NCI-H748 treated with DMSO at 0.1 percent for 48 hours (cell line): ENCODE measurements at regions not wholly inside any gene's neighbourhood (a gene's known extent, or its start where the extent isn't known, plus 50 kb on each side); places are given as distances from the start of the nearest gene placed in this dataset.
A peak's percentile ranks its signal among the peaks of the same experiment; 100 is the strongest.

ENCODE experiments used
- DNase-seq: peaks from one replicate; lab custom pipeline; 2025; lab: John Stamatoyannopoulos, UW

- DNase-seq, result no peak
These were observed 483.1 kb downstream of the RPS24 start for GRCh38 chr10:78516756-78517155.

- DNase-seq, result no peak
These were observed 484.6 kb downstream of the RPS24 start for GRCh38 chr10:78518224-78518623.

GRCh38 chr10:78520737-78521430 lies 487.2 kb downstream of the RPS24 start:
- no peak for DNase-seq

GRCh38 chr10:78523453-78523852 lies 489.8 kb downstream of the RPS24 start:
- DNase-seq, result no peak

DNA sequence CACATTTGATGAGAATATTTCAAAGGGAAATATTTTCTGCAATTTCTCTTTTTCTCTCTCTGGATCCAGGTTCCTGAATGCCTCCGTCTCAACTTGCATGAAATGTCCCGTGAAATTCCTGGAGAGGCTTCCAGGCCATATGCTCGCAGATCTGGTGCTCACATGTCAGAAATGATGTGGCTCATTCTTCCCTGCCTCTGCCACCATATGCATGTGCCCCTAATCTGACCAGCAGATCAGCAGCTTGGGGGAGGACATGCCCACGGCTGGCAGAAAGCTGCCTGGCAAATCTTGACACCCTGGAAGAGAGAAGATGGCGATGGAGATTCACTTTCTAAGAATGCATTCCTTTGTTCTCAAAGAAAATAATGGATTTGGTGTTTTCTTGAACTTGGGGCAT lies 490.7 kb downstream of the RPS24 start:
- DNase-seq, result no peak

DNA sequence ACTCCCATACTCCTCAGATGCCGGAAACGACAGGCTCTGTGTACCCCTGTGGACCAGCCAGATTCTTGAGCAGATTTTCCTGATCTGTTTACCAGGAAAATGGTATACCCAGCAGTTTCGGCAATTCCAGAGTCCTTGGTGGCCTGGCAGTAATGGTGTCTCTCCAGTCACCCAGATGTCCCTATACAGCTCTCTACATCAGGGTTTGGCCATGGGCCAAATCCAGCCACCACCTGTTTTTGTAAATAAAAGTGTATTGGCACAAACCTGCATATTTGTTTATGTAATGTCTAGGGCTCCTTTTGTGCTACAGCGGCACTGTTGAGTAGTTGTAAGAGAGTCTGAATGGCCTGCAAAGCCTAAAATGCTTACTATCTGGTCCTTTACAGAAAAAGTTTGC lies 491.3 kb downstream of the RPS24 start:
- peak; percentile 26 for DNase-seq

GRCh38 chr10:78526347-78526746 lies 492.7 kb downstream of the RPS24 start:
- DNase-seq, result no peak

- no peak for DNase-seq
These were observed 493.6 kb downstream of the RPS24 start for GRCh38 chr10:78527296-78527695.

DNA sequence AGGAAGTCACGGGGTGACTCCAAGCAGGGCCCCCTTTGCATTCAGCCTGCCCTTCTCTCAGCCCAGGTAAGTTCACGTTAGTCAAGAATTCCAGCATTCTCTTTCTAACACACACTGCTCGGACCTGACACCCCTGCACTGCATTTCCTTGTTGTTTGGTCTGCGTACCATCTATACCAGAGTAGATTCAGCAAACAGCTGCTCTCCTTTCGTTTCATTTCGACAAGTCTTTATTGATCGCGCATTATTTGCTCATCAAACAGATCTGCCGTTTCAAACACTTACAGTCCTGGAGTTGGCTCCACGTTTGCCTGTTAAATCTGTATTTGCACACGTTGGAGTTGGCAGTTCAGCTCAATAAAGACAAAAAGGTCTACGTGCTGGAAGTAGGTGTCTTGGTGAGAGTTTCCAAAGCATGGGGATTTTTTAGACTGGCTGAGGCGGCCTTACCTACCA lies 495.1 kb downstream of the RPS24 start:
- peak; percentile 86 for DNase-seq

DNA sequence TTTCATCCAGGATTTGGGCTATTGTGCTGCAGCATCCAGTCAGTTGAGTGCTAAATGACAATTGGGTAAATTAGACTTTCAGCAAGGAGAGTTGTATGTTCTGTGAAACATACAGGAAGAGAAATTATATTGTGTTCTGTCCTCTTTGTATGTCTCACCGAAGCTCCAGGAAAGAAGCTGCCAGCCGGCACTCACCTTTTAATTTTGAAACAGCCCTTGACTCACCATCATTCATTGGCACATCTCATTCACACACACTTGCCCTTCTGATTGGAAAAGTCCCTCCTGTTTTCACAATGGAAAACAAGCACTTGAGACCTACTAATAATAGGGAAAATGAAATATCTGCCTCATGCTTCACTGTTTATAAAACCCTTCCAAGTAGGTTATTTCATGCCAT lies 495.6 kb downstream of the RPS24 start:
- DNase-seq, result peak; percentile 86

GRCh38 chr10:78531088-78531487 lies 497.4 kb downstream of the RPS24 start:
- DNase-seq, result no peak

DNA sequence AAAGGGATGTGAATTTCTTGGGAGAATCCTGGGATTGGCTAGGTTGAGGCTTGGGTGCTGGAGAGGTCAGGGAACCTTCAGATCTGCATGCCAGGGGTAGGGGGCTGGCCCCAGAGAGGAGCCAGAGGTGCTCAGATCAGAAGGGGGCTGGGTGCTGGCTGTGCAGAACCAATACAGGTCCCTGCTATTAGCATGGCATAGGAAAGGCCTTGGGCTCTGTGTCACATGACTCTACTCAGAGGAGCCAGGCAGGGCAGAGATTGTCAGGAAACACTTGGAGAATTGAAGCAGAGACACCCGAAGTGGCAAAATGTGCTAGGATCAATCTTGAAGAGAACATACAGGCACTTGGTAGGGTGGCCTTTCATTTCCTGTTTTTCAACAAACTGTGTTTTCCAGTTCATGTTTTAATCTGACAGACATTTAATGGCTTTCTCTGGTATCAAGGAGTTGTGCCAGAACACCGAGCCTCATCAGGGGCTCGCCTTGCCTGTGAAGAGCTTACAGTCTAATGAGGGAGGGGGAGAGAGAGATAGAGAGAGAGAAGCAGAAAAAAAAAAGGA lies 498.9 kb downstream of the RPS24 start:
- no peak for DNase-seq

- no peak for DNase-seq
These were observed 499.4 kb downstream of the RPS24 start for GRCh38 chr10:78533098-78533497.

- DNase-seq, result no peak
These were observed 500.1 kb downstream of the RPS24 start for GRCh38 chr10:78533776-78534175.

DNA sequence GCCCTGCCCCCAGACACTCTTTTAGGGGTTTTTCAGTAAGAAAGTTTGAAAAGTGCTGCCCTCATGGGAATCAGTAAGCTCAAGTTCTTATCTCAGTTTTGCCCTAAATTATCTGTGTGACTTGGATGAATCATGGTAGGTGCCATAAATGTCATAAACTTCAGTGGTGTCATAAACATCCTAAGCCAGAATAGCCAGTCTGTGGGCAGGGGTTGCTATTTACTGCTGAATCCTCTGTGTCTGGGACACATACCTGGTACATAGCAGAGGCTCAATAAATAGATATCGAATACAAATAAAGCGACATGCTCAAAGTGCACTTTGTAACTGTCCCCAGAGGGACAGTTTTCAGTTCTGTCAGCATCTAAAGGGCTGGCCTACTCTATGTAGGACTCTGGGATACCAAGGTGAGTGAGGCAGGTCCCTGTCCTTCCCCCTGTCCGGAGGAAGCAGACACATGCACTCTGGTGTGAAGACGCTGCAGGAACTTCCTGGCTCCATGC lies 502.1 kb downstream of the RPS24 start:
- no peak for DNase-seq

GRCh38 chr10:78537018-78537417 lies 503.4 kb downstream of the RPS24 start:
- DNase-seq, result no peak

GRCh38 chr10:78539247-78539766 lies 505.6 kb downstream of the RPS24 start:
- no peak for DNase-seq

- no peak for DNase-seq
These were observed 506.9 kb downstream of the RPS24 start for GRCh38 chr10:78540355-78541076.

DNA sequence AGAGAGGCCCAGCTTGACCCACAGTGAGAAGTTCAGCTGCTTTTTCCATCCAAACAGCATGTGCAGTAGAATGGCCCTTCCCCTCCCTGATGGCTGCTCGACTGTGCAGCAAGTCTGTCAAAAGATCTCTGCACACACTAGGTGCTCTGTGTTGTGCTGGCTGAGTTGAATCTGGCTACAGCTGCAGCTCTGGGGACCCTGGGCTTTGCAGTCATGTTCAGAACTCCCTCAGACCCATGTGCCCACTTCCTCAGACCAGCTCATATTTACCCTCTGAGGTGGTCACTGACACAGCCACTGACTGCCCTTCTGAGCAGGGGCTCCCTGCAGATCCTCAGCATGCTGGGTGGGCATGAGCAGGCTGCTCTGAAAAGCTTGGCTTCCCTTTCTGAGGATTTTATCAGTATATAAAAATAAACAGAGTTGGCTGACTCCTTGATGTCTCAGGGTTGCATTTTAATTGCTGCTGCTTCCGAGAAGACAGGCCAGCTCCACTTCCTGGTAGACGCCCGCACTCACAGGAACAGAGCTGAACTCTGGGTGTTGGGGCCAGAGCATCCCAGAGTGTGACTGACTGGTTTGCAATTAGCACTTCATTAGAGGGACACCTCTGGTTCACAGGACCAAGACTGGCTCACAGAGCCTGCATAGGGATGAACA lies 507.9 kb downstream of the RPS24 start:
- DNase-seq, result no peak

GRCh38 chr10:78542141-78542489 lies 508.5 kb downstream of the RPS24 start:
- DNase-seq, result no peak

DNA sequence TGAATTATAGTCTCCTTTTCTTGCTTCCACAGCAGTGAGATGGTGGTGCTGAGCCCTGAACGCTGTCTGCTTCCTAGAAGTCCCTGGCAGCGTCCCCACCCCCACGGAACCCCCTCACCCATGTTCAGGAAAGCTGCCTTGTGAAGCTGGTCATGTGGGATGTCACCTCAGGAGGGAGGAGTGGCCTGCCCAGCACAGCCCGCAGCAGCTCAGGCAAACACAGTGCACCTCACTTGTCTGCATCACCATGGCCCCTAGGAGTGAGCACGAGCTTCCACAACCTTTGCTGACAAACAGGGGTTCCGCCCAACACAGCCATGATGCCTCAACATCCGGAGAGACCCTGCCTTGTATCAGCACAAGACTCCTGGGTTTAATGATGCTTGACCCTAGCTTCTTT lies 508.9 kb downstream of the RPS24 start:
- DNase-seq, result no peak

GRCh38 chr10:78543031-78543748 lies 509.5 kb downstream of the RPS24 start:
- DNase-seq, result no peak
